Gastrocnemius medialis (tissue), 4 donors: ENCODE measurements at regions not wholly inside any gene's neighbourhood (a gene's known extent, or its start where the extent isn't known, plus 50 kb on each side); places are given as distances from the start of the nearest gene placed in this dataset.

Experiments used
- ATAC-seq, 2 donors: fragments of 150-250 bp; one replicate each; pipeline ENCODE4 v1.9.1; 2016
- DNase-seq, 2 donors: peaks; one replicate each; pipeline ENCODE4 v3.0.0-alpha.2; 2019
- H3K27ac ChIP-seq, 4 donors: fragments of 200-600 bp; sonication (generic); 1 replicate in 1 of 4; 2 replicates in 3 of 4; pipeline ENCODE4 v1.5.1; 2016 to 2018; ENCODE audit warnings: mild to moderate bottlenecking in 2 of 4, moderate library complexity in 1 of 4
- H3K27me3 ChIP-seq, 3 donors: fragments of 200-600 bp; sonication (generic) in 2 of 3; 1 replicate in 1 of 3; 2 replicates in 2 of 3; pipeline versions ENCODE4 v1.5.1 to v1.6.0; 2016 to 2019; ENCODE audit warnings: mild to moderate bottlenecking in 1 of 3, moderate library complexity in 1 of 3
- H3K36me3 ChIP-seq, 2 donors: fragments of 200-600 bp; sonication (generic) in 1 of 2; one replicate each; pipeline ENCODE4 v1.5.1; 2017 to 2018
- H3K4me1 ChIP-seq, 2 donors: fragments of 200-600 bp; sonication (generic) in 1 of 2; one replicate each; pipeline ENCODE4 v1.5.1; 2016 to 2017; ENCODE audit warnings: mild to moderate bottlenecking in 2 of 2
- H3K4me3 ChIP-seq, 4 donors: fragments of 200-600 bp; sonication (generic) in 3 of 4; 1 replicate in 1 of 4; 2 replicates in 3 of 4; pipeline ENCODE4 v1.5.1; 2016 to 2019; ENCODE audit warnings: mild to moderate bottlenecking in 2 of 4
- H3K9me3 ChIP-seq, 3 donors: fragments of 200-600 bp; sonication (generic) in 2 of 3; 1 replicate in 1 of 3; 2 replicates in 2 of 3; pipeline ENCODE4 v1.5.1; 2016 to 2019
- POLR2A ChIP-seq, 2 donors: fragments of 450-650 bp; IDR thresholded peaks; one replicate each; pipeline ENCODE4 v1.6.1; 2017; ENCODE audit warnings: antibody characterized with exemption in 2 of 2, mild to moderate bottlenecking in 2 of 2, moderate library complexity in 2 of 2
- in situ Hi-C, 4 donors: fragments of 200-750 bp; cut with MboI; loops; one replicate each; pipeline versions ENCODE4 v1.15.0 to v1.8.0; 2017; ENCODE audit warnings: low sequenced_read_pairs in 4 of 4
- intact Hi-C: fragments of 100-400 bp; cut with DNase I; formaldehyde crosslinking; loops from one replicate; pipeline ENCODE4 v1.15.1; 2023; ENCODE audit warnings: low total_unique reads
- TF ChIP-seq, protein P1 (sequence below), 5 experiments: fragments of 450-650 bp in 3 of 5; fragments of 200-600 bp in 2 of 5; sonication (generic) in 2 of 5; IDR thresholded peaks in 4 of 5; conservative IDR thresholded peaks in 1 of 5; 1 replicate in 4 of 5; 2 replicates in 1 of 5; pipeline ENCODE4 v1.5.1; 2016 to 2019; ENCODE audit warnings: antibody characterized with exemption in 5 of 5, mild to moderate bottlenecking in 3 of 5, moderate library complexity in 3 of 5

DNA sequence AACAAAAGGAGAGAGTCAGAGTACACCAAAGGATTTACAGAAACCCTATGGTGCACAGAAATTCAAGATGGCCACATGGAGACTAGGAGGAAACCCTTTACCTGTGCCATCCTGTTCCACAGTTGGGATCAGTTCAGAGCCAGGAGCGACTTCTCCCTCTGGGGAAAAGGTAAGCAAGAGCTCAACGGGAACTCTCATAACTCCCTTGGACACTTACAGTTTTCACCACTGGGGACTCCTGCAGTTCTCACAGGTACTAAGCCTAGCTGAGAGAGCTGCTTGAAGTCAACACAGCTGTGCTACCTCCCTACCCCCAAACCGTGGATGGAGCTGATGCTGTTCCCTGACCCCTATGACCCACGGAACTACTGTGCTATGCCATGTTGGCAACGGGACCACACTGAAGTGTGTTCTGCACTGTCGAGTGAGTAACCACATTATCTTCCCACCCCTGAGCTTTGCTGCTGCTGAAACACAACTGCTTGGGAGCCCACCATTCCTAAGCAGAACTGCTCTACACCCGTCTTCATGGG lies 606.8 kb downstream of the GBE1 start:
- no peak for DNase-seq
- Histone ChIP-seq H3K27ac (no peak overlapping the region), H3K4me3 (no peak overlapping the region), H3K27me3 (no peaks in the 10 kb centered on the region), H3K4me1 (no peaks in the 10 kb centered on the region), H3K36me3 (no peaks in the 10 kb centered on the region), H3K9me3 (no peaks in the 10 kb centered on the region)
- in situ Hi-C loops = no loop called here
- ATAC-seq = no peak
- TF ChIP-seq, protein P1, sequence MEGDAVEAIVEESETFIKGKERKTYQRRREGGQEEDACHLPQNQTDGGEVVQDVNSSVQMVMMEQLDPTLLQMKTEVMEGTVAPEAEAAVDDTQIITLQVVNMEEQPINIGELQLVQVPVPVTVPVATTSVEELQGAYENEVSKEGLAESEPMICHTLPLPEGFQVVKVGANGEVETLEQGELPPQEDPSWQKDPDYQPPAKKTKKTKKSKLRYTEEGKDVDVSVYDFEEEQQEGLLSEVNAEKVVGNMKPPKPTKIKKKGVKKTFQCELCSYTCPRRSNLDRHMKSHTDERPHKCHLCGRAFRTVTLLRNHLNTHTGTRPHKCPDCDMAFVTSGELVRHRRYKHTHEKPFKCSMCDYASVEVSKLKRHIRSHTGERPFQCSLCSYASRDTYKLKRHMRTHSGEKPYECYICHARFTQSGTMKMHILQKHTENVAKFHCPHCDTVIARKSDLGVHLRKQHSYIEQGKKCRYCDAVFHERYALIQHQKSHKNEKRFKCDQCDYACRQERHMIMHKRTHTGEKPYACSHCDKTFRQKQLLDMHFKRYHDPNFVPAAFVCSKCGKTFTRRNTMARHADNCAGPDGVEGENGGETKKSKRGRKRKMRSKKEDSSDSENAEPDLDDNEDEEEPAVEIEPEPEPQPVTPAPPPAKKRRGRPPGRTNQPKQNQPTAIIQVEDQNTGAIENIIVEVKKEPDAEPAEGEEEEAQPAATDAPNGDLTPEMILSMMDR (IDR thresholded peaks at IDR 0.05 in 4 of 5, conservative IDR thresholded peaks at IDR 0.05 in 1 of 5) = no peak
- no peak for TF ChIP-seq POLR2A (IDR thresholded peaks at IDR 0.05)
- intact Hi-C loops = no loop called here

DNA sequence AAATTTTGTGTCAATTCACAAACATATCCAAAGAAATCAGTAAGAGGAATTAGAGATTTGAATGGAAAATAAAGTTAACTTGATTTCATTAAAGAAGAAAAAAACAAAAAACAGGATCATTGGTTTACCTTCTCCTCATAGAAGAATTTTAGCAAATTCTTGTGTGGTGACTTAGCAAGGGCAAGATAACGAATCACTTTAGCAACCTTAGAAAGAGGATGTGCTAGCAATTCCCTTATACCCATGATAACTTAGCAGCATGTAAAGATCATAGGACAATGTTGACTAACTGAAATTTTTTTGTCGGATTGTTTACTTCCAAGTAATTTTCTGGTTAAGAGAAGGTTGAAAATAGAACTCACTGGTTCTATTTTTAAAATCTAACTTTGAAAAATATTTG lies 609.3 kb downstream of the GBE1 start:
- Histone ChIP-seq H3K4me1 (no peaks in the 10 kb centered on the region), H3K9me3 (no peaks in the 10 kb centered on the region), H3K36me3 (no peaks in the 10 kb centered on the region), H3K27ac (no peak overlapping the region), H3K4me3 (no peak overlapping the region), H3K27me3 (no peaks in the 10 kb centered on the region)
- ATAC-seq = no peak
- in situ Hi-C loops (no loop called here), intact Hi-C loops (no loop called here)
- DNase-seq = no peak
- no peak for TF ChIP-seq POLR2A (IDR thresholded peaks at IDR 0.05)
- TF ChIP-seq, protein P1 (IDR thresholded peaks at IDR 0.05 in 4 of 5, conservative IDR thresholded peaks at IDR 0.05 in 1 of 5) = no peak

DNA sequence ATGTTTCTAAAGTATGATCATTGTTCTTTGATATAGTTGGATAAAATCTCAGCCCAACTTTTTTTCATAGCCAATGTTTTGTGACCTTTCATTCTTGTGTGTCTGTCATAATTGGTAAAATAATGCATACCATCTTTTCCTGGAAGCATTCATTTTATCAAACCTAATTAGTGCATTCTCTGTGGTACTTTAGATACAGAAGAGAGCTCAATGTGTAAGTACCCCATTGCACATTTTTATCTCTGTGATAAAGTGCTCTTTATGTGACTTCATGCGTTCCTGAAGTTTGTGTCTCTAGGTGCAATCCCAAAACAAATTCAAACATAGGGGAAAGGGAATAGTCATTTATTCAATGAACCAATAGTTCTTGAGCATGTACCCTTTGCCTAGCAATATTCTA lies 628.5 kb downstream of the GBE1 start:
- in situ Hi-C loops = no loop called here

DNA sequence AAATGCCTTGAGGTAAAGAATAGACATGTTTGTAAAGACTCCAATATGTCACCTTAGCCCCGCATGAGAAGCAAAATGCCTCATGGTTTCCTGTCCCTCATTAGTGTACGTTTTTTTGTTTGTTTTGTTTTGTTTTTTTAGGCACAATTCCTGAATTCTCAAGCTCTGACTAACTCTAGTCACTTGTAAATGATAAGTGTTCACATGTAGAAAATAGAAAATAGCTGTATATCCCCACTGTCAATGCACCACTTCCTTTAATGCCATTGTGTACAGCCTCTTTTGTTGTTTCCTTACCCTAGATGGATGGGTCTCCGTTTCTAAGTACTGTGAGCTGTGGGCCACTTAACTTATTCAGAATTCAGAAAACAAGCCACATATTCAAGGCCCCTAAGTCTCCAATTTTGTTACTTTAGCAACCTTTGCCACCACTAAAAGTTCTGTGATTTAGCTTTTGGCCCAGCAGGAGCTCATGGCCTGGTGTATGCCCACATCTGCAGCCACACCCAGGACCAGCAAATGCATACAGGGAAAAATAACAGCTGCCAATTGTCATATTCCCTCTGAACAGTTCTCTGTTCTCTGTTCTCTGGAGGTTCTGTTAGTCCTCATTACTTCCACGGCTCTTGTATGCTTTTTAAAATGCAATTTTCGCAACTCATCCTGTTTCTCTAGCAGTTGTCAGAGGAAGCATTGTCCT lies 655.5 kb downstream of the GBE1 start:
- Histone ChIP-seq H3K9me3 (no peaks in the 10 kb centered on the region), H3K4me1 (no peaks in the 10 kb centered on the region), H3K36me3 (no peaks in the 10 kb centered on the region), H3K4me3 (no peak overlapping the region), H3K27me3 (no peaks in the 10 kb centered on the region), H3K27ac (no peak overlapping the region)
- no peak for TF ChIP-seq POLR2A (IDR thresholded peaks at IDR 0.05)
- TF ChIP-seq, protein P1 (IDR thresholded peaks at IDR 0.05 in 4 of 5, conservative IDR thresholded peaks at IDR 0.05 in 1 of 5) = no peak
- ATAC-seq = no peak
- in situ Hi-C loops (no loop called here), intact Hi-C loops (no loop called here)
- no peak for DNase-seq

More for the DNA sequence above, 628.5 kb downstream of the GBE1 start:
- no peaks in the 10 kb centered on the region for H3K9me3 ChIP-seq
- no peak overlapping the region for H3K27ac ChIP-seq
- intact Hi-C loops = no loop called here
- H3K36me3 ChIP-seq = no peaks in the 10 kb centered on the region
- ATAC-seq (no peak), DNase-seq (no peak)
- H3K4me3 ChIP-seq = no peak overlapping the region
- no peaks in the 10 kb centered on the region for H3K4me1 ChIP-seq
- TF ChIP-seq, protein P1 (IDR thresholded peaks at IDR 0.05 in 4 of 5, conservative IDR thresholded peaks at IDR 0.05 in 1 of 5) = no peak
- TF ChIP-seq POLR2A (IDR thresholded peaks at IDR 0.05) = no peak
- H3K27me3 ChIP-seq = no peaks in the 10 kb centered on the region
